CD14-positive monocyte (primary cell): ENCODE measurements at regions not wholly inside any gene's neighbourhood (a gene's known extent, or its start where the extent isn't known, plus 50 kb on each side); places are given as distances from the start of the nearest gene placed in this dataset.

Experiments
- DNase-seq, 3 donors: peaks; one replicate each; pipeline ENCODE4 v3.0.0-alpha.2; 2011 to 2022
- H2AFZ ChIP-seq: 2 replicates; pipeline ENCODE4 v1.6.0; 2012; ENCODE audit warnings: mild to moderate bottlenecking, low read depth, low read length, inconsistent platforms; ENCODE audit not compliant: insufficient read depth, poor library complexity, severe bottlenecking
- H3K27ac ChIP-seq, 2 donors: 1 replicate in 1 of 2; 2 replicates in 1 of 2; pipeline ENCODE4 v1.5.1; 2012 to 2013; ENCODE audit warnings: low read length in 2 of 2, control low read depth in 1 of 2, inconsistent platforms in 1 of 2, low read depth in 1 of 2, mild to moderate bottlenecking in 1 of 2
- H3K27me3 ChIP-seq, 2 donors: one replicate each; pipeline versions ENCODE4 v1.6.0 to v1.6.1; 2011 to 2013; ENCODE audit warnings: low read length in 2 of 2; ENCODE audit not compliant: control insufficient read depth in 2 of 2, insufficient read depth in 2 of 2
- H3K36me3 ChIP-seq, 2 donors: replicated peaks in 1 of 2; 1 replicate in 1 of 2; 2 replicates in 1 of 2; pipeline versions ENCODE4 v1.5.1 to v1.6.1; 2012 to 2013; ENCODE audit warnings: low read length in 2 of 2, control low read depth in 1 of 2, inconsistent platforms in 1 of 2, mild to moderate bottlenecking in 1 of 2; ENCODE audit not compliant: insufficient read depth in 2 of 2, control insufficient read depth in 1 of 2
- H3K4me1 ChIP-seq, 2 donors: 1 replicate in 1 of 2; 2 replicates in 1 of 2; pipeline versions ENCODE4 v1.5.1 to v1.6.1; 2012 to 2013; ENCODE audit warnings: low read length in 2 of 2, control low read depth in 1 of 2, inconsistent platforms in 1 of 2, mild to moderate bottlenecking in 1 of 2, moderate library complexity in 1 of 2; ENCODE audit not compliant: insufficient read depth in 2 of 2, control insufficient read depth in 1 of 2
- H3K4me2 ChIP-seq: replicated peaks from 2 replicates; pipeline ENCODE3; 2012; ENCODE audit warnings: low read length, moderate library complexity, mild to moderate bottlenecking; ENCODE audit not compliant: poor library complexity, severe bottlenecking; ENCODE audit errors: extremely low read depth
- H3K4me3 ChIP-seq, 3 experiments: fragments of 200-600 bp in 1 of 3; sonication (generic) in 1 of 3; replicated peaks in 1 of 3; 1 replicate in 2 of 3; 2 replicates in 1 of 3; pipeline ENCODE4 v1.5.1; 2011 to 2013; ENCODE audit warnings: low read length in 3 of 3, mild to moderate bottlenecking in 3 of 3, control low read depth in 2 of 3, low read depth in 2 of 3, inconsistent platforms in 1 of 3, moderate library complexity in 1 of 3
- H3K79me2 ChIP-seq: 2 replicates; pipeline ENCODE4 v1.6.0; 2012; ENCODE audit warnings: mild to moderate bottlenecking, control low read depth, inconsistent platforms, low read length, moderate library complexity; ENCODE audit not compliant: insufficient read depth
- H3K9ac ChIP-seq: 2 replicates; pipeline ENCODE4 v1.6.0; 2017; ENCODE audit warnings: low read length, mild to moderate bottlenecking; ENCODE audit not compliant: insufficient read depth, poor library complexity, severe bottlenecking
- H3K9me3 ChIP-seq, 2 donors: replicated peaks in 1 of 2; 1 replicate in 1 of 2; 2 replicates in 1 of 2; pipeline versions ENCODE4 v1.5.1 to v1.6.1; 2012 to 2013; ENCODE audit warnings: low read length in 2 of 2, control low read depth in 1 of 2; ENCODE audit not compliant: control insufficient read depth in 1 of 2, insufficient read depth in 1 of 2
- H4K20me1 ChIP-seq: 2 replicates; pipeline ENCODE4 v1.6.0; 2012; ENCODE audit warnings: mild to moderate bottlenecking, low read length, control low read depth, moderate library complexity; ENCODE audit not compliant: insufficient read depth
- H3K27ac Mint-ChIP-seq, 7 donors: one replicate each; pipeline ENCODE4 v1.8.0; 2020; ENCODE audit warnings: mild to moderate bottlenecking in 7 of 7, mixed read lengths in 7 of 7, moderate library complexity in 6 of 7, inconsistent platforms in 2 of 7
- H3K27me3 Mint-ChIP-seq, 3 donors: one replicate each; pipeline ENCODE4 v1.8.0; 2021 to 2022; ENCODE audit warnings: low read depth in 3 of 3, mild to moderate bottlenecking in 3 of 3, mixed read lengths in 3 of 3, moderate library complexity in 3 of 3, inconsistent platforms in 1 of 3
- H3K36me3 Mint-ChIP-seq, 2 donors: one replicate each; pipeline ENCODE4 v1.8.0; 2020; ENCODE audit warnings: mixed read lengths in 2 of 2, inconsistent platforms in 1 of 2, mild to moderate bottlenecking in 1 of 2
- H3K4me1 Mint-ChIP-seq: one replicate; pipeline ENCODE4 v1.8.0; 2020; ENCODE audit warnings: mild to moderate bottlenecking, mixed read lengths
- H3K4me3 Mint-ChIP-seq, 2 donors: one replicate each; pipeline ENCODE4 v1.8.0; 2020; ENCODE audit warnings: mild to moderate bottlenecking in 2 of 2, mixed read lengths in 2 of 2, moderate library complexity in 1 of 2
- H3K9me3 Mint-ChIP-seq, 7 donors: one replicate each; pipeline ENCODE4 v1.8.0; 2020 to 2022; ENCODE audit warnings: mixed read lengths in 7 of 7, mild to moderate bottlenecking in 6 of 7, moderate library complexity in 6 of 7, inconsistent platforms in 2 of 7
- CTCF ChIP-seq: fragments of 200-600 bp; IDR thresholded peaks from one replicate; pipeline ENCODE4 v1.8.0; 2022; ENCODE audit warnings: antibody characterized with exemption, mild to moderate bottlenecking
- WGBS: methylation state at CpG from one replicate; pipeline ENCODE4 v1.1.5; 2013; ENCODE audit warnings: missing lambda C conversion rate; ENCODE audit not compliant: insufficient coverage; 5-methylcytosine and 5-hydroxymethylcytosine counted together
- intact Hi-C, 2 donors: fragments of 100-400 bp; cut with micrococcal nuclease; formaldehyde crosslinking; loops; one replicate each; pipeline versions ENCODE4 v1.15.0 to v1.15.1; 2023

- no peaks in the 10 kb centered on the region for H3K27me3 ChIP-seq
- H3K9me3 Mint-ChIP-seq = peaks cover 0 to 9% (median 0%) of the 10 kb centered on the region in 7 donors
- no peaks in the 10 kb centered on the region for H4K20me1 ChIP-seq
- intact Hi-C loops = no loop called here
- no peak for DNase-seq
- no peak overlapping the region for H2AFZ ChIP-seq
- H3K36me3 ChIP-seq = no peaks in the 10 kb centered on the region
- H3K27ac Mint-ChIP-seq = no peak overlapping the region
- no peaks in the 10 kb centered on the region for H3K9me3 ChIP-seq
- H3K27me3 Mint-ChIP-seq = no peaks in the 10 kb centered on the region
- no peaks in the 10 kb centered on the region for H3K4me1 Mint-ChIP-seq
- H3K4me2 ChIP-seq = no peak overlapping the region
- no peaks in the 10 kb centered on the region for H3K79me2 ChIP-seq
- H3K4me1 ChIP-seq = no peaks in the 10 kb centered on the region
- no peak for TF ChIP-seq CTCF
- no peaks in the 10 kb centered on the region for H3K36me3 Mint-ChIP-seq
- no peak overlapping the region for H3K4me3 ChIP-seq
- WGBS = 84% methylated on average over 3 of the region's 3 CpGs
- H3K4me3 Mint-ChIP-seq = no peak overlapping the region
- H3K27ac ChIP-seq = no peak overlapping the region
- H3K9ac ChIP-seq = no peak overlapping the region
Measured at GRCh38 chr16:76195056-76195455, 82.1 kb upstream of the CNTNAP4 start.

GRCh38 chr16:76195648-76196047, 81.6 kb upstream of the CNTNAP4 start:
- Mint-ChIP-seq H3K4me1 (no peaks in the 10 kb centered on the region), H3K4me3 (no peak overlapping the region), H3K9me3 (peaks cover 0 to 9% (median 1%) of the 10 kb centered on the region in 7 donors), H3K27ac (no peak overlapping the region), H3K36me3 (no peaks in the 10 kb centered on the region), H3K27me3 (no peaks in the 10 kb centered on the region)
- H3K79me2 ChIP-seq = no peaks in the 10 kb centered on the region
- H3K36me3 ChIP-seq = no peaks in the 10 kb centered on the region
- no peak for TF ChIP-seq CTCF
- H3K27me3 ChIP-seq = no peaks in the 10 kb centered on the region
- no peak overlapping the region for H2AFZ ChIP-seq
- DNase-seq = no peak
- no CpG with 5 or more reads among the region's 2 CpGs for WGBS
- H3K4me1 ChIP-seq = no peaks in the 10 kb centered on the region
- H3K4me3 ChIP-seq = no peak overlapping the region
- intact Hi-C loops = no loop called here
- no peaks in the 10 kb centered on the region for H3K9me3 ChIP-seq
- H4K20me1 ChIP-seq = no peaks in the 10 kb centered on the region
- no peak overlapping the region for H3K27ac ChIP-seq
- no peak overlapping the region for H3K4me2 ChIP-seq
- no peak overlapping the region for H3K9ac ChIP-seq
